GM23248 (cell line): ENCODE measurements at regions not wholly inside any gene's neighbourhood (a gene's known extent, or its start where the extent isn't known, plus 50 kb on each side); places are given as distances from the start of the nearest gene placed in this dataset.

Experiments used
- EZH2 ChIP-seq: fragments of 200-600 bp; sonication (generic); IDR thresholded peaks from 2 replicates; pipeline ENCODE4 v1.6.1; 2018; ENCODE audit warnings: antibody characterized with exemption, mild to moderate bottlenecking; ENCODE audit not compliant: insufficient read depth, poor library complexity, severe bottlenecking
- EZH2phosphoT487 ChIP-seq: fragments of 200-600 bp; sonication (generic); IDR thresholded peaks from 2 replicates; pipeline ENCODE4 v1.6.1; 2018; ENCODE audit warnings: antibody characterized with exemption, moderate library complexity, mild to moderate bottlenecking, low read depth; ENCODE audit not compliant: insufficient read depth

DNA sequence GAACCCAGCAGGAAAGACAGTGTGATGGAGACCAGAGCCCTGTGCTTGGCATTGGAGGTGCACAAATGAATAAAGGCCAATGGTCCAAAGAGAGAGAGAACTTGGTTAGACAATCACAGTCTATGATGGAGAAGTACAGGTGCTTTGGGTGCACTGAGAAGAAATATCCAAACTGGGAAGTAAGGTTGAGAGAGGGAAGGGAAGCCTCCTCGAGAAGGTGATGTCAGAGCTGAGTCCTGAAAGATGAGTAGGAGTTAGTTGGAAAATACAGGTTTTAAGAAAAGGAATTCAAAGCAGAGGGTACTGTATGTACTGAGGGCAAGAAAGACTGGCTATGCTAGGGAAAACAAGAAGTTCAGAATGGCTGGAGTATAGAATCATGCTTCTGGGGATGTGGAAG, 94.1 kb upstream of the CD53 start:
- no peak for TF ChIP-seq EZH2
- TF ChIP-seq EZH2phosphoT487: no peak
